ENCODE measurements at regions not wholly inside any gene's neighbourhood (a gene's known extent, or its start where the extent isn't known, plus 50 kb on each side); places are given as distances from the start of the nearest gene placed in this dataset.

- DNase-seq: no peak
Measured at GRCh38 chr13:58830841-58831240, 1199.3 kb downstream of the PCDH17 start.

DNA sequence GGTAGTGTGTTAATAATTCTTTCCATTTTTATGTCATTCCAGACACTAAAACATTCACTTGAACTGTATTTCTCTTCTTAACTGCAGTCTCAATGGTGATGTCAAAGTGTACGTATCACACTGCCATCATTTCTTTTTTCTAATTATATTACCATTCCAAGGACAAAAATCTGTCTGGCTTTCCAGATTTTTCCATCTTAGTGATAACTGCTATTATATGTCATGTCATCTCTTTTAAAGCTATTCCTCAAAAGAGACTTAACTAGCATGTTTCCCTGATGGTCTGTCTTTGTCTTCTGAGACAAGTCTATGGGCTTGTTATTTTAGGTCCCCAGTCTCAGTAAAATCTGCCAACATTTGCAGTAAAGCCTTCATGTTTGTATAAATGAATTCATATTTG is 1207.1 kb downstream of the PCDH17 start:
- no peak for DNase-seq

GRCh38 chr13:58843071-58843470 is 1211.5 kb downstream of the PCDH17 start:
- DNase-seq: no peak

GRCh38 chr13:58843567-58843966 is 1212.0 kb downstream of the PCDH17 start:
- DNase-seq: no peak

DNA sequence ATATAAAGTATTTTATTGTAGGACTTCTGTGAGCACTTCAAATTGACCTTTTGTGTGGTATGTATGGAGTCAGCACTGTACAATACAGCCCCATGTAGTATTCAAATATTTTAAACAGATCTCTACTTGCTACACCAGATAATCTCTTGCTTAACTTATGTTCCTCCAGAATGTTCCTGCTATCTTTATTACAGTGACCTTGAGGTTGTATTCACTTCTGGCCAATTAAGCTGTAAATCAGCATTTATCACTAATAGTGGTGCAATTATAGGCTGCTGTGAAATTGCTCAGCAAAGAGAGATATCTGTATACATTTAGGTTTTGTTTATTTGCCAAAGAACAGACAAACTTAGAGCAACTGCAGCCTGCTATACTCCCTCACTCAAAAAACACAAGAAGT is 1218.6 kb downstream of the PCDH17 start:
- DNase-seq: no peak

DNA sequence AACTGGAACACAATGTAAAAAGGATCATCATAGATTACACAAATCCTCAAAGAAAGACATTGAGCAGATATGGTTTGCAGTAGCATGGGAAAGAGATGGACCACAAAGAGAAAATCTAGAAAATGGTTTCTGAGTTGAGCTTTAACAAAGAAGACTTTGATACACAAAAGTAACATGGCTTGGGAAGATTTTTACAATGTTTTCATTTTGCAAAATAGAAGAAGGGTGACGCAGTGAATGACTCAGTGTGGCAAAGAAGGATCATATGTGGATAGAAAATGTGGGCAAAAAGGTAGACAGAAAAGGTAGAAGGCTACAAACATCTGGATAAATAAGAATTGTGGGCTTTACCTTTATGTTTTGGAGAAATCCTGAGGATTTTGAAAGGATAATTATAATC is 1220.5 kb downstream of the PCDH17 start:
- no peak for DNase-seq

GRCh38 chr13:58855283-58855682 is 1223.7 kb downstream of the PCDH17 start:
- no peak for DNase-seq

- no peak for DNase-seq
Measured at GRCh38 chr13:58858870-58859371, 1227.4 kb downstream of the PCDH17 start.

DNA sequence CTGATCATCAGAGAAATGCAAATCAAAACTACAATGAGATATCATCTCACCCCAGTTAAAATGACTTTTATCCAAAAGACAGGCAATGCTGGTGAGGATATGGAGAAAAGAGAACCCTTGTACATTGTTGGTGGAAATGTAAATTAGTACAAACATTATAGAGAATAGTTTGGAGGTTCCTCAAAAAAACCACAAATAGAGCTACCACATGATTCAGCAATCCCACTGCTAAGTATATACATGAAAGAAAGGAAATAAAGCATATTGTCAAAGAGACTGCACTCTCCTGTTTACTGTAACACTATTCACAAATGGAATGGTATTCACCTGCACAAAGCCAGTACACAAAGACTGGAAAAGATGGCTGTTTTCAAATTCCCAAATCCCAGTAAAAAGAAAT is 1233.7 kb downstream of the PCDH17 start:
- no peak for DNase-seq

DNA sequence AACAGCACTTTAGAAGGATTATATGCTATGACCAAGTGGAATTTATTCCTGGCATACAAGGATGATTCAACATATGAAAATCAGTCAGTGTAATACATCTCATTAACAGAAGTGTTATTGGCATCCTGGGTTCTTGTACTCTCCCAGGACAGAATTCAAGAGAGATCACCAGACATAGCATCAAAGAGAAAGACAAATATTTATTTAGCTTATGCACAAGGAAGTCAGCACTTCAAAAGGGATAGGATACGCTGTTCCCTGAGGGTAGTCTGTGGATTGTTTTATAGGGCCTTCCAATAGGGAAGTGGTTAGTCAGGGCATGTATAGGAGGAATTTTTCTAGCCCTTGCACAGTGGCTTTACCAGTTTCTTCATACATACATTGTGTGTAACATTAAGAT is 1238.0 kb downstream of the PCDH17 start:
- no peak for DNase-seq

- DNase-seq: no peak
Measured at GRCh38 chr13:58876473-58876872, 1244.9 kb downstream of the PCDH17 start.

- DNase-seq: no peak
Measured at GRCh38 chr13:58879114-58879513, 1247.6 kb downstream of the PCDH17 start.

DNA sequence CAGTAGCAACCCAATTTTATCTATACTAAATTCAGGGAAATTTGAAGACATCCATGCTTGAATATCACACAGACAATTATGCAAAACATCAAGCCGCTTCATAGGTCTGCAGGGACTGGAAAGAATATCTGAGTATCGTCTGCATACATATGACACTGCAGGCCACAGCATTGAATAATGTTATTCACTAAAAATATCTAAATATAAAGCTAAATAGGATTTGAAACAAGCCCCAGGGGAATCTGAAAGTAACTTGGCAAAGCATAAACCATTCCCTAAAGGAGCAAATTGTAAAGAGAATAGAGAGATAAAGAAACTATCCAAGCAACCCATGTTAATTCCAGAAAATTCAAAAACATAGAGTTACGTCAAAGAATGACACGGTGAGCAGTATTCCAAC is 1251.0 kb downstream of the PCDH17 start:
- no peak for DNase-seq

- no peak for DNase-seq
Measured at GRCh38 chr13:58883405-58883804, 1251.9 kb downstream of the PCDH17 start.

GRCh38 chr13:58884353-58885209 is 1253.0 kb downstream of the PCDH17 start:
- DNase-seq: no peak

- DNase-seq: no peak
Measured at GRCh38 chr13:58889474-58889873, 1257.9 kb downstream of the PCDH17 start.

DNA sequence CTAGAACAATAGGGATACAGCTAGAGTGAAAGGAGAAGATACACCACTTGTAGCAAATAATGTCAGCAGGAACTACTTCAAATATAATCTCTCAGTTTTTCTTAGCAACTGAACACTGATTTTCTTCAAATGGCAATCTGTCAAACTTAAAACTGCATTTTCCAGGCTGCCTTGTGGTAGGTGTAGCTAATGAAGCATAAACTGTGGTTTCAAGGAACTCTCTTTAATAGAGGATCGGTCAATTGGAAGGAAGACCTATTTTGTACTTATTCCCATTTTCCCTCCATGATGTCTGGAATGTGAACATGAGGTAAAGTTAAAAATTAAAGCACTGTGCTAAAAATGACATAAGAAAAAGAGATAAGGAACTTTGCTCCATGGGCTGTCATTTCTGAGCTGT is 1261.9 kb downstream of the PCDH17 start:
- DNase-seq: no peak

GRCh38 chr13:58906329-58907007 is 1257.3 kb downstream of the DIAPH3 start:
- DNase-seq: no peak

GRCh38 chr13:58907347-58907746 is 1256.4 kb downstream of the DIAPH3 start:
- no peak for DNase-seq

DNA sequence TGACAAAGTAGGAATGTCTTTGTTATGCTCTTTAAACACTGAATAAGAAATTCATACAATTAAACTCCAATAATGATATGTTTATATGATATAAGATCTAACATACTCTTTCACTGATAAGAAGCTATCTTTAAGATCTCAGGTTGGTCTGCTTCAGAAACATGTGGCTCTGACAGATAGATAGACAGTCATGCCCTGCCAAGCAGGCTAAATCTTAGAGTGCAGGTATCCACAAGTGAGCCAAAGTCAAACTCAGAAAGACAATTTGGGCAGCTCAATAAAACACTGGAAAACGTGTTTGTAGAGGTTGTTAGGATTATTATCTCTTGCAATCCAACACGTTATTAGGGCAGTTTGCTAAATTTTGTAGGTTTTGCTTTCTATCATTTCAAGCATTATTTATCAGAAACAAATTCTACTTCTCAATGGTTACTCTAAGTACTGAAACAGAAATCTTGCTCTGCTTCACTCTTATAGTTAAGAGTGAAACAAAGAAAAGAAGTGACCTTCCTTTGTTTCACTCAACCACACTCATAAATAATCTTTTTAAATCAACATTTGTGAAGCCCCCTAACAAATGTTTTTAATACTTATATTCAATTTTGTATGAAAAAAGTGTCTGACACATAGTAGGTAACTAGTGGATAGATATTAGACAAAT is 1255.6 kb downstream of the DIAPH3 start:
- DNase-seq: no peak

- no peak for DNase-seq
Measured at GRCh38 chr13:58919551-58919950, 1244.2 kb downstream of the DIAPH3 start.

DNA sequence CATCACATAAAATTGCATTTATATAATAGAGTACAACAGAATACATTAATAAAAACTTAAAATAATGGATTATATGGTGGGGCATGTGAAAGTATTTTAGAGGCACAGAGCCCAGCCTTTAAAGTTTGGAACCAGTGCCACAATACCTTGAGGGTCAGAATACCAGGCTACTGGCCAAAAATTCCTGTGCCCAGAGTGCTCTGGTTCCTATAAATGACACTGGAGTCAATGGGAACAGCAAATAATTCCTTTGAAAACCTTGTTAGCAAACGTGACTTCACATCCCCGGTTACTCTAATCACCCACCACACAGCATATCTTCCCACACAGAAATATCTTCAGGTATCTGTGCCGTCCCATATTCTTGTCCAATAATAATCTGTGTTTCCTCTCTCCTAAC is 1242.6 kb downstream of the DIAPH3 start:
- DNase-seq: no peak

DNA sequence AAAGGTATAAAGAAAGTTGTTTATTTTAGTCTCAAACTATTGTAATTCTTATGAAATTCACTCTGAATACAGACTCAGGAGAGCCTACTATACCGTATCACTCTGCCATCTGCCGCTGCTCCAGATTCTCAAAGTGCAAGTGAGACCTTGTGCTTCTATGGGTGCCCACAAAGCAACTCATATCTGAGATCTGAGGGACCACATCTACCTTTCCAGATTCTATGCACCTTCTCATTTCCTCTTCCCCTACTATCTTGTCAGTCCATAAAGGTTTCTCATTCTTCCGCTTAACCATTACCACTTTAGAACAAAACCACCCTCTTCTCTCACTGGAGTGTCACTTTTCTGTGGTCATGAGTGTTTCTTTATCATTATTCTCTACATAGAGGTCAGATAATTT is 1236.9 kb downstream of the DIAPH3 start:
- DNase-seq: no peak

GRCh38 chr13:58933475-58933874 is 1230.3 kb downstream of the DIAPH3 start:
- no peak for DNase-seq

Data from DMS 273 treated with DMSO at 0.1 percent for 48 hours (cell line).